Esophagus mucosa (tissue), 1 donor: ENCODE measurements at regions not wholly inside any gene's neighbourhood (a gene's known extent, or its start where the extent isn't known, plus 50 kb on each side); places are given as distances from the start of the nearest gene placed in this dataset.
A peak's percentile ranks its signal among the peaks of the same experiment; 100 is the strongest.
"Not testable (repeated sequence)": the region's sequence is repeated elsewhere in the genome, so short reads cannot be mapped to it uniquely, and the experiment has no call there.

ENCODE experiments used
- ATAC-seq: fragments of 200-7000 bp; cut with Tn5 transposase; one replicate; pipeline ENCODE4 v1.9.1; 2020
- donor health status: DM: yes; HTN: yes; CAD: no.

DNA sequence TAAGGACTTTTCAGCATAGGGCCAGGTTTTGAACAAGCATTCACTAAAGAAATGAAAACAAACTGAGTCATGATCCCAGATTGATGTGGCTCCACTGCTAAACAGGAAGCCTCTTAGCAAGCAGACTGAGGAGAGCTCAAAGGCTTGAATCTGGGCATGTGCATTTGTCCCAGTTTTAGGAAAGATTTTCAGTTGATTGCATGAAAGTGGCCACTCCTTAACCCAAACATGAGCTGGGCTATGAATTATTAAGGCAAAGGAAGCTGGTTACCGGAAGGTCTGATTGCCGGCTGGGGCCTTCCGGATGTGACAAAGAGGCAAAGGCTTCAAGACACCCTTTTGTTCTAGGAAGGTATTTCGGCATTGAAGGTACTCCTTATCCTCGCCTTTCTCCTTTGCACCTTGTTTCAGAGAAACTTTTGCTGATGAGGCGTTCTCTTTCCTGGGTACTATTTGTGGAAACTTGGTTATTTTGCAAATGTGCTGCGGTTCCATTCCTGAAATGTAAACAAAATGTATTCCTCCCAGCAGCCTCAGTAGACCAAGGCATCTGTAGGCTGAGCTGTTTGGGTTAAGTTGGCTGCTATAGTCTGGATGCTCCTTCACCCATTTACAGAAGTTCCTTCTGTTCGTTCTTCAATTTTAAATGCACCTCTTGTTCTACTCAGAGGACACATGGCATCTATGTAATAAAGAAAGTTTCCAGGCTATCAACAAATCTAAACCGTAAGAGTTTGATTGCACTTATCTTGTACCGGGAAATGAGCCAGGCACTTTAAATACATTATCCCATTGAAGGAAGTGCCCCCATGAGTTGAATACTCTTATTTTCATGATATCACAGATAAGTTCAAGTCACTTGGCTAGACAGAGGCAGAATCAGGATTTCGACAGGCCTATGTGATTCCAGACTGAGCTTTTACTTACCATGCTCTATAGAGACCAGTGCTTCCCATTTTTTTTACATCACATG, 115.6 kb upstream of the METAP2 start:
- no peak for ATAC-seq

DNA sequence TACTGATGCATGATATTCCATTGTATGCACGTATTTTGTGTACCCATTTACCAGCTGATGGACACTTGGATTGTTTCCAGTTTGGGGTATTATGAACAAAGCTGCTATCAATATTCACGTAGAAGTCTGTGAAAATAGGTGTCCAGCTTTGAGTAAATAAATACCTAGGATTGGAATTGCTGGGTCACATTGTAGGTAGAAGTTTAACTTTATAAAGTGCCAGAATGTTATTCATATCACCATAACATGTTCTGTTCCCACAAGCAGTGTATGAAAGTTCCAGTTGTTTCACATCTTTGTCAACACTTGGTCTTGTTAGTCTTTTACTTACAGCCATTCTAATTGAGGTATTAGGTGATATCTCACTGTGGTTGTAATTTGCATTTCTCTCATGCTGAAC, 108.0 kb upstream of the METAP2 start:
- no peak for ATAC-seq

DNA sequence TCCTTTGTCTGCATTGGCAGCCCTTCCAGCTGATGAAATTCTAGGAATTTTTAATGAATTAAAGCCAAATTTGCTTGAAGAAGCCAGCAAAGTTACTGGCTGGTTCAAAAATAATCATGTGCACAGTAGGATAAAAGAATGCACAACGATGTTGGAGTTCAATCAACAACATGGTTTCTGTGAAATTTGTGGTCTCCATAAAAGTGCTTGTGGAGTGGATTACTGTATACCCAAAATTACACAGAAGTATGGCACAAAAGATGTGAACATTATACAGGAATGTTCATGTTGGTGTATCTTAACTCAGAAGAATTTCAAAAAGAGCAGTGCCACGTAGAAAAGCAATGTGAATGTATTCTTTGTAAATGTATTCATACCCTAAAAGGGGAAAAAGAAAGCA, 105.0 kb upstream of the METAP2 start:
- no peak for ATAC-seq

DNA sequence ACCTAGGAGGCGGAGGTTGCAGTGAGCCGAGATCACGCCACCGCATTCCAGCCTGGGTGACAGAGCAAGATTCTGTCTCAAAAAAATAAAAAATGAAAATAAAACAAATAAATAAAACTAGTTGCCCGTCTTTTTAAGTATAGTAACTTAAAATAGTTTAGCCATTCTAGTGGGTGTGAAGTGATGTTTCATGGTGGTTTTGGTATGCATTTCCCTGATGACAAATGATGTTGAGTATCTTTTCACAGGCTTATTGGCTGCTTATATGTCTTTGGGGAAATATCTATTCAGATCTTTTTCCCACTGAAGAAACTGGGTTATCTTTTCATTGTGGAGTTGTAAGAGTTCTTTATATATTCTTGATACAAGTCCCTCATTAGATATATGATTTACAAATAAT, 102.4 kb upstream of the METAP2 start:
- no peak for ATAC-seq

DNA sequence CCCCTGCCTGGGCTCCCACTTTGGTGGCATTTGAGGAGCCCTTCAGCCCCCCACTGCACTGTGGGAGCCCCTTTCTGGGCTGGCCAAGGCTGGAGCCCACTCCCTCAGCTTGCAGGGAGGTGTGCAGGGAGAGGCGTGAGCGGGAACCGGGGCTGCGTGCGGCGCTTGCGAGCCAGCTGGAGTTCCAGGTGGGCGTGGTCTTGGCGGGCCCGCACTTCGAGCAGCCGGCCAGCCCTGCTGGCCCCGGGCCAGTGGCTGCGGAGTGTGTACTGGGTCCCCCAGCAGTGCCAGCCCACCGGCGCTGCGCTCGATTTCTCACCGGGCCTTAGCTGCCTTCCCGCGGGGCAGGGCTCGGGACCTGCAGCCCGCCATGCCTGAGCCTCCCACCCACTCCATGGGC, 94.5 kb upstream of the METAP2 start:
- ATAC-seq: not testable (repeated sequence)

DNA sequence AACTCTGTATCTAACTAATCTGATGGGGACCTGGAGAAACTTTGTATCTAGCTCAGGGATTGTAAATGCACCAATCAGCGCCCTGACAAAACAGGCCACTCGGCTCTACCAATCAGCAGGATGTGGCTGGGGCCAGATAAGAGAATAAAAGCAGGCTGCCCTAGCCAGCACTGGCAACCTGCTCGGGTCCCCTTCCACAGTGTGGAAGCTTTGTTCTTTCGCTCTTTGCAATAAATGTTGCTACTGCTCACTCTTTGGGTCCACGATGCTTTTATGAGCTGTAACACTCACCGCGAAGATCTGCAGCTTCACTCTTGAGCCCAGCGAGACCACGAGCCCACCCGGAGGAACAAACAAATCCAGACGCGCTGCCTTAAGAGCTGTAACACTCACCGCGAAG, 93.6 kb upstream of the METAP2 start:
- ATAC-seq: not testable (repeated sequence)

DNA sequence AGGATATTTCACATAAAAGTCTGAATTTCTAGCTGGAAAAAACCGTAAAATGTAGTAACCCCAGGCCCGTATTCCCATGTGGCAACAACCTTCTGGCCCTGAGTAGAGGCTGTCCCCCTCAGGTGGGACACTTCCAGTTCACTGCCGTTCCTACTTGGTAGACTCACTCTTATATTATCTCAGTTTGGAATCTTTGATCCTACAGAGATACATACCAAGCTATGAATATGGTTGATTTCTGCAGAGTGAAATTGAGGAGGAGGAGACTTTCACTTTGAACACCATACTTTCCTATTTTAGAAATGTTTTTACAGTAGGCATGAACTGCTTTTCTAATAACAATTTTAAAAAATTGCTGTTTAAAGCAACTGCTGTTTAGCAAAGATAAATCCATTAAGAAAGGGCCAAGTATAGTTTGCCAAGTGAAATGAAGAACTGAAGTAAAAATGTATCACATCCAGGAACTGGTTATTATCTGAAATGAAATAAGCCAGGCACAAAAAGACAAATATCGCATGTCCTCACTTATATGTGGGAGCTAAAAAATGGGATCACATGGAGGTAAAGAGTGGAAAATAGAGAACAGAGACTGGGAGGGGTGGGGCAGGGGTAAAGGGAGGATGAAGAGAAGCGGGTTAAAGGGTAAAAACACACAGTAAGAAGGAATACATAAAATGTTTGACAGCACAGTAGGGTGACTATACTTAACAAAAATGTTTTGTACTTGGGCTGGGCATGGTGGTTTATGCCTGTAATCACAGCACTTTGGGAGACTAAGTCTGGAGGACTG, 92.8 kb upstream of the METAP2 start:
- no peak for ATAC-seq

DNA sequence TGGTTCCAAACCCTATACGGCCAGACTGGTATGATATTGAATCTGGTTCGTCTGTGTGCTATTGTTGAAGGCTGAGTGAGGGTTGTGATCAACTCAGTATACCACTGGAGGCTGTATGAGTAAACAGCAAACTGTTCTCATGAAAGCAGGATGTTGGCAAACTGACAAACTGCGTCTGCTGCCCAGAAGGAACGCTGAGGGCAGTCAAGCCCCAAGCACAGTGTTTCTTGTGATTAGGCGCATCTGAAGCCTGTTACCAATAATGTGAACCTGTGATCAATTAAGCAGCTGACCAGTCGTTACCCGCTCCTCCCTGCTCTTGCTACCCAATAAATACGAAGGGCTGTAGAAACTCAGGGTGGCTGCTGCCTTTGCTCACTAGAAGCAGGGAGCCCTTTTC, 90.0 kb upstream of the METAP2 start:
- not testable (repeated sequence) for ATAC-seq

DNA sequence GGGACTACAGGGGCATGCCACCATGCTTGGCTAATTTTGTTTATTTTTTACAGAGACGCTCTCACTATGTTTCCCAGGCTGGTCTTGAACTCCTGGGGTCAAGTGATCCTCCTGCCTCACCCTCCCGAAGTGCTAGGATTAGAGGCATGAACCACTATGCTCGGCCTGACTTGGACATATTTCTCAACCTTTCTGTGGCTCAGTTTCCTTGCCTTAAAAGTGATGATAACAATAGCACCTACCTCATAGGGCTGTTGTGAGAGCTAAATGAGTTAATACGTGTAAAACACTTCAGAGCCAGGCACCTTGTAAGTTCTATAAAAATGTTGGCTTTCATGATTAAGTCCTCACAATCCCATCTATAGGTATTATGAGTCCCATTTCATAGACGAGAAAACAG, 89.2 kb upstream of the METAP2 start:
- no peak for ATAC-seq

DNA sequence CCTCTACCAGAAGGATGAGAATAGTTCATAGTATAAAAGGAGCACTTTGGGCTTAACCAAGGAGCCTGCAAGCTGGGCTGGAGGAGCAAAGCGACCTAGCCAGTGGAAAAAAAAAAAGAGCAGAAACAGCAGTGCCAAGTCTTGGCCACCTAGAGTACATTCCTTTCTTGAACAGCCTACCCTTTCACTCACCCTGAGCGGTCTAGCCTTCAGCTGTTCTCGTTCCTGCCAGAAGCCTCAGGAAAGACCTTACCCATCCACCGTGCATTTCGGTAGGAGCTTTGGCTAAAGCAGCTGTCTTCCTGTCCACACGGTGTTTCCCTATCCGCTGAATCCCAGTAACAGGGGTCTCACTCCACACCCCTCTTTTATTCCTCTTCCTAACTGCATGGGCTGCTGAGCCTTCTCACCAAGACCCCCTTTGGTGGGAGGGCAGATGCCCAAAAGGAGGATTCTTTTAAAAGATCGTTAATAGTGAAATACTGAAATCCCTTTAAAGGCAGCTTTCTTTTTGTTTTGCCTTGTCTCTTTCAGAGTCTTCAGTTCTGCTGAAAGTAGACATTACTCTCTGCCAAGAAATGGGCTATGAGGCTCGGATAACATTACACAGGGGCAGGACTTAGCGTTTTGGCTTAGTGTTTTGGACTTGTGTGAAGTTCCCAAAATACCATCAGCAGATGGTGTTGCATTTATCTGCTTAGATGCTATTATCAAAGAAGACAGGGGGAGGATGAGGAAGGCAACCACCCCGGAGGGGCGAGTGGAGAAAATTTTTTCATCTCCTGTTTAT, 88.5 kb upstream of the METAP2 start:
- peak; percentile 31 for ATAC-seq

DNA sequence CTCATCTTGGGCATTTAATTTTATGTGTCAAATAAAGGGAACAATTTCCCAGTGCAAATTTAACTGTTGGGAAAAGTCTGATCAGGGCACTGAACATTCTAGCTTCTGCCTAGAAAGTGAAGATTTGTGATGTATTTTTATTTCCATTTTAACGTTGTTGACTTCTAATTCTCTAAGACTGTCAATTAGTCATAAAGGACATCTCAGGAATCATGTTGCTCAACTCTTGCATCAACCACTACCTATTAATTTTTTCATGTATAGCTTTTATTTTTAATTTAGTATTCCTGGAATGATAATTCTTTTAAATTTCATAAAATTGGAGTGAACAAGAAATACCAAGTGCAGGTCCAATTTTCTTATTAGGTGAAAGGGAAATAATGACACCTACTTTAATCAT, 87.9 kb upstream of the METAP2 start:
- no peak for ATAC-seq

DNA sequence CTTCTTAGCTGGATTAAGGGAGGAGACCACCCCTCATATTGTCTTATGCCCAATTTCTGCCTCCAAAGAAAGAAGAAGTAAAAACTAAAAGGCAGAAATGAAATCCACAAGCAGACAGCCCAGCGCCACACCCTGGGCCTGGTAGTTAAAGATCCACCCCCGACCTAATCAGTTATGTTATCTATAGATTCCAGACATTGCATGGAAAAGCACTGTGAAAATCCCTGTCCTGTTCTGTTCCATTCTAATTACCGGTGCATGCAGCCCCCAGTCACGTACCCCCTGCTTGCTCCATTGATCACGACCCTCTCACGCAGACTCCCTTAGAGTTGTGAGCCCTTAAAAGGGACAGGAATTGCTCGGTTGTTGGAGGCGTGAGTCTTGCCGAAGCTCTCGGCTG, 85.7 kb upstream of the METAP2 start:
- ATAC-seq: not testable (repeated sequence)

DNA sequence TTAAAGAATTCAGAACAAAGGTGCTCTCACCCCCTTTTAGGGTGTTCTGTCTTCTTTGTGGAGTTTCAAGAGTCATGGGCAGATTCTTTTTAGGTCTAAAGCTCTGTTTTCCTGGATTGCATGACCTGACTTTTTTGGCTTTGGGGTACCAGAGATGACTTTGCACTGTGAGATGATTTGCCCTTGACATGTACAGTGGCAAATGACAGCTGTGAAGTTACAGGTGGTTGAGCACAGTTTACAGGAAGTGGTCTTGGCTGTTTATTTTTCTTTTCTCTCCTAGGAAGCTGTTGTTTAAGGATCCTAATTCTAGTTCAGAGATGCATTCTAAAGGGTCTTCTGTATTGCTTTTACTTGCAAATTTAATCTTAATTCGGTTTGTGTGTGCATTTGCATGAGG, 83.8 kb upstream of the METAP2 start:
- ATAC-seq: no peak

DNA sequence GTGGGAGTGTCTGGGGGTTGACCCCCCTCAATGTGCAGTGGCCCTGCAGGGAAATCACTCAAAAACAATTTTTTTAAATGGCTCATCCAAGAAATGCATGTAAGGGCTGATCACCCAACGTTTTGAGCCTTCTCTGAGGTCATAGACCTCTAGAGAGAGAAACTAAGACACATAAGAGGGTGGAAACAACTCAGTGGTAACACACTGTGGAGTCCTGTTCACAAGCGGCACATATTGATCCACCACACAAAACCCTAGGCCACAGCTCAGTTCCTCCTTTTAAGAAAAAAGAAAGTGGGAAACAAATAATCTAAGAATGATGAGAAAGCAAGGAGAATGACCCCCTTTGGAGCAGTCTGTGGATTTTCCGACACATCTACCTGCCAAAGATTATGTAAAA, 83.0 kb upstream of the METAP2 start:
- no peak for ATAC-seq

DNA sequence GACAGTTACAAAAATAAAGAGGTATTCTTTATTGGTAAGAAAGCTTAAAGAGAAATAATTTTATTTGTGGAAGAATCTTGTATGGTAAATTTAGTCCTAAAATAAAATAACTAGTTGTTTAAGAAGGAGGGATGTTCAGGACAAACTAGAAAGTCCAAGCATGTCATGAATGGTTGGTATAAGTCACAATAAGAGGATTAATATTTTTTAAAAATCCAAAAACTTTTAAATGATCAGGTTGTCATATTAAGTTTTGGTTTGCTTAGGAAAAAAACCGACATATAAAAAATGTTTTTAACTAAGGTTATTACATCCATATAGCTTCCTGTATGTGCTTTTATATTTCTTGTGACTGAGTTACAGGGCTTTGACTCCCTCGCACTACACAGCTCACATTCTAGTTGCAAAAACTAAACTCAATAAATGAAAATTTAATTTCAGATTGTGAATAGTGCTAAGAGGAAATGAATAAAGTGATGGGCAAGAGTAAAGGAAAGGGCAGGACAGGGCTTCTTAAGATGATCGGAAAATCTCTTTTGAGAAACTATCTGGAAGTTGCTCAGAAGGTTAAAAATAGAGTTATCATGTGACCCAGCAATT, 80.7 kb upstream of the METAP2 start:
- no peak for ATAC-seq

DNA sequence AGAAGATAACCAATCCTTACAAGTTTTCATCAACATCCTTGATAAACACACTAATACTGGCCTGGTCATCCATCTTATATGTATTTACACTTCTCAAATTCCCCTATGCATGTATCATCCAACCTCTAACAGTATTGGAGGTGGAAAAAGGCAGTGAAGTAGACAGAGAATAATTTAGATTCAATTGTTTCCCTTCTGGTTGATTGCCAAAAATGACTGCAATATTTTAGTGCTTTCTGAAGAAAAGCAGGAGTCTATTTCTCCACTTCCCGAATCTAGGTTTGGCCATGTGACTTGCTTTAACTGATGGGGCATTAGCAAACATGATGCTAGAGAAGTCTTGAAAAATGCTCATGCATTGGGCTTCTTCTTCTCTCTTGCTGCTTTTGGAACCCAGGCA, 78.3 kb upstream of the METAP2 start:
- ATAC-seq: no peak

DNA sequence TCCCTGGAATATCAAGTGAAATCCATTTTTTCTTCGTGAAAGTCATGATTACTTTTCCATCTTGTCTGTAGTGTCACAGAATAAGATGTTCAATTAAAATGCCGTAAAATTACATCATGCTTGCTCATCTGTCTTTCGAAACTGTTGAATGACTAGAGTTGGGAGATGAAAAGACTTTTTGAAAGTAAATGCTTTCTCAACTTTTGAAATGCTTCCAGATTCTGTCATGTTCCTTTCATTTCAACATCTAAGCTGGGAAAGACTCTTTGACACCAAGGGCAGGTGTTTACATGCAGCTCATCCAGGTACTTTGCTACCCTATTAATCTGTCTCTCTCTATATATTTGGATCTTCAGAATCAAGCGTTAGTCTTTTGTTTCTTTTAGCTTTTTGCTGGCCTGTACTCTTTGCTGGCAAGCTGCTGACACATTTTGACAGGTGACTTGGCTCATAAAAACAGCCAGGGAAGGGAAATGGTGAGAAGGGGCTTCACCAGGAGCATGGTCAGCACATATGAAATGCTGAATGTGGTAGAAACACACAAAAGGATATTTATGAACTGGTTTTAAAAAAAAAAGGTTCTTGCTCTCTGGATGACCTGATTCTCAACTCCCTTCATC, 77.0 kb upstream of the METAP2 start:
- ATAC-seq: peak; percentile 89

DNA sequence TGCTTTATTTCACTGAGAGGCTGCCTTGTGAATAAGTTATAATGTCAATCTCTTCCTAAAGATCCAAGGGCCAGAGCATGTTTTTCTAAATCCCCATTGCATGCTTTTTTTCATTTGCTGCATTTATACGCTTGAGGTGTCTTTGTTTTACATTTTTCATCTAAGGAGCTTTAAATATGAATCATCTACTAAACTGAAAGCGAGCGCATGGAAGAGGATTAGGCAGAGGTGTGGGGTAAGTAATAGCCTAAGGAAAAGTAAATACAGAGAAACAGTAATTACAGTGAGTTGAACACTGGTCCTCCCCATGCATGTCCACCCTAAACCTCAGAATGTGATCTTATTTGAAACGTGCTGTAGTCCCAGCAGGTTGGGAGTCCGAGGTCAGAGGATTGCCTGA, 76.4 kb upstream of the METAP2 start:
- peak; percentile 85 for ATAC-seq

DNA sequence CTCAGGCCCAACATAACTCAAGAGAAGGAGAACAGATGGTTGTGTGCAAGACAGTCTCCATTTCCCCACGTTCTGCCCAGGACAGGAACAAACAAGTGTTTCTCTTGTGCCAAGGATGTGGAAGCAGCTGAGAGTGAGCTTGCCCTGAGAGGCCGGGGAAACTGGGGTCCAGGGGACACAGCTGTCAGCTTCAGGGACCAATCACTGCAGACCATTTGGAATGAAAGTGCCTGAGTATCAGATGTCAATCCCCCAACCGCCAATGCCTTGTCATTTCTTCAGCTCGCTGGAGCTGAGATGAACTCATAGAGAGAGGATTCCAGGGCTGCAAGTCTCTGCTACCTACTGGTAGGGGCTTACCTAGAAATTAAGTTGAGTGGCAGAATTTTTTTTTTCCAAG, 71.9 kb upstream of the METAP2 start:
- ATAC-seq: no peak

DNA sequence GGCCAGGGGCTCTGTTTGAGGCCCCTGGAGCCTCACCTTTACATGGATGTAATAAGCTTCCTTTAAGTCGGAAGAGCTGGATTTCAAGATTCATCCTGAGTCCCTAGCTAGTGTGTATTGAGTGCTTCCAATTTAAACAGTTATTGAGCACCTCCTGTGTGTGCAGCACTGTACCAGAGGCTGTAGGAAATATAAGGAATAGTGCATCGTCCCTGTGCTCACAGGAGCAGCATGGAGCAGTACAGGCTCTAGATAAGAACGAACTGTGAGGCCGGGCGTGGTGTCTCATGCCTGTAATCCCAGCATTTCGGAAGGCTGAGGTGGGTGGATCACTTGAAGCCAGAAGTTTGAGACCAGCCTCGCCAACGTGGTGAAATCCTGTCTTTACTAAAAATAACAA, 65.8 kb upstream of the METAP2 start:
- ATAC-seq: no peak

DNA sequence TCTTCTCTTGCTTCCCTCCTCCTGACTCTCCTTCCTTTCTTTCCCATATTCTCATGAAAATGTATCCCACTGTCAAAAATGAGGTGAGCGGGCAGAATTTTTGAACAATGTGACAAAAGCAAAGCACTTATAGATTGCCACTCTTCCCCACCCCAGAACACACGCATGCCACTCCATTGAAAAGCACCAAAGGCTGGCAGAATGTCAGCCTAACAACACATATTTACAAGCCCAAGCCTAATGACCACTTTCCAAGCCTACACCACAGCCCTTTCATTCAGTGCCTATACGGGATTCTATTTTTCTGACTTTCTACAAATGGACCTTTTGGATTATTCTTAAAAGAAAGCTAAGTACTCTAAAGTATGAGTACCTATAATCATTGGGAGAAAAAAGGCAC, 62.9 kb upstream of the METAP2 start:
- ATAC-seq: no peak

DNA sequence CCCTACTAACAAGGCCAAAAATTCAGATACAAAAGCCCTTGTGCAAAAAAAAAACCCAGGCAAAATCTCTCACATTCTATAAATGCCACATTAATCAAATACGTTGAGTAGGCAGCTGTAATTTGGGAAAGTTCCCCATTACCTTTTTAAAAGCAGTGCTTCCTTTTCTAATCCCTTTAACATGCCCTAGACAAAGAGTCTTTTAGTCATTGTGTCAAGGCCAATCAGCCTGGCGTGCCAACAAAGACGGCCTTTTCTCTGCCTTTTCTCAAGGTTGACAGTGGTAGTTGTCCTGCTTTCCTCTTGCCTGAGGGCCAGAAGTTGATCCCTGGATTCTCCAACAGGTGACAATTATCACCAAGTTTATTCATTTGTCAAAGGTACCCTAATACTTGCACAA, 62.5 kb upstream of the METAP2 start:
- ATAC-seq: peak; percentile 30
